ENCODE measurements at regions not wholly inside any gene's neighbourhood (a gene's known extent, or its start where the extent isn't known, plus 50 kb on each side); places are given as distances from the start of the nearest gene placed in this dataset.
"Not testable (repeated sequence)": the region's sequence is repeated elsewhere in the genome, so short reads cannot be mapped to it uniquely, and the experiment has no call there.

GRCh38 chr14:94827711-94828447 is 58.0 kb upstream of the GSC start:
- no peaks in the 10 kb centered on the region for H3K36me3 ChIP-seq (ENCODE audit: insufficient read depth, low read length)
- 93% methylated on average over 7 of the region's 7 CpGs for WGBS
- H3K4me3 ChIP-seq (ENCODE audit: low read length): no peak overlapping the region
- H3K27me3 ChIP-seq (ENCODE audit: insufficient read depth, low read length): no peaks in the 10 kb centered on the region
- no peak overlapping the region for H3K9ac ChIP-seq (ENCODE audit: low read depth, low read length)
- H3K4me1 ChIP-seq (ENCODE audit: insufficient read depth, low read length): no peaks in the 10 kb centered on the region
- H3K9me3 ChIP-seq (ENCODE audit: insufficient read depth, low read depth, low read length): peaks cover 4% of the 10 kb centered on the region; the same call in 1 of the 2 replicates
- H3K27ac ChIP-seq (ENCODE audit: low read depth, low read length): no peak overlapping the region

- no peaks in the 10 kb centered on the region for H3K4me1 ChIP-seq (ENCODE audit: insufficient read depth, low read length)
- WGBS: 93% methylated on average over 4 of the region's 4 CpGs
- no peak overlapping the region for H3K9ac ChIP-seq (ENCODE audit: low read depth, low read length)
- H3K36me3 ChIP-seq (ENCODE audit: insufficient read depth, low read length): no peaks in the 10 kb centered on the region
- H3K27ac ChIP-seq (ENCODE audit: low read depth, low read length): no peak overlapping the region
- no peaks in the 10 kb centered on the region for H3K27me3 ChIP-seq (ENCODE audit: insufficient read depth, low read length)
- H3K9me3 ChIP-seq (ENCODE audit: insufficient read depth, low read depth, low read length): peaks cover 4% of the 10 kb centered on the region; the same call in 1 of the 2 replicates
- no peak overlapping the region for H3K4me3 ChIP-seq (ENCODE audit: low read length)
Observed at GRCh38 chr14:94826774-94827173, 56.9 kb upstream of the GSC start.

GRCh38 chr14:94823556-94824341 is 53.8 kb upstream of the GSC start:
- H3K27me3 ChIP-seq (ENCODE audit: insufficient read depth, low read length): no peaks in the 10 kb centered on the region
- no peak overlapping the region for H3K4me3 ChIP-seq (ENCODE audit: low read length)
- H3K9me3 ChIP-seq (ENCODE audit: insufficient read depth, low read depth, low read length): peaks cover 8% of the 10 kb centered on the region
- no peaks in the 10 kb centered on the region for H3K4me1 ChIP-seq (ENCODE audit: insufficient read depth, low read length)
- H3K27ac ChIP-seq (ENCODE audit: low read depth, low read length): no peak overlapping the region
- 72% methylated on average over 8 of the region's 8 CpGs for whole genome bisulfite sequencing
- H3K9ac ChIP-seq (ENCODE audit: low read depth, low read length): no peak overlapping the region
- H3K36me3 ChIP-seq (ENCODE audit: insufficient read depth, low read length): no peaks in the 10 kb centered on the region

GRCh38 chr14:94821705-94822104 is 51.8 kb upstream of the GSC start:
- no peaks in the 10 kb centered on the region for H3K27me3 ChIP-seq (ENCODE audit: insufficient read depth, low read length)
- H3K4me3 ChIP-seq (ENCODE audit: low read length): no peak overlapping the region

DNA sequence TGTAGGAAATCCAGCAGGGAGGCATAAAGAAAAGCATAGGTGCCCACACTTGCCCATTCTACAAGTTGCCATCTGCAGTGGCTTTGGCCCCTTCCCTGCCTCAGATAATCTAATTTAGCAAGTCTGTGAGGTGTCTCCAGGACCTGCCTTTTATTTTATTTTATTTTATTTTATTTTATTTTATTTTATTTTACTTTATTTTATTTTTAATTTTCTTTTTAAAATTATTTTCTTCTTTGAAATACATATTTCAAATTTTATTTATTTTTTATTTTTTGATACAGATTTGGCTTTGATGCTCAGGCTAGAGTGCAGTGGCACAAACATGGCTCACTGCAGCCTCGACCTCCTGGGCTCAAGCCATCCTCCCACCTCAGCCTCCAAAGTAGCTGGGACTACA is 51.0 kb upstream of the GSC start:
- not testable (repeated sequence) for H3K4me1 ChIP-seq (ENCODE audit: insufficient read depth, low read length); H3K27me3 ChIP-seq (ENCODE audit: insufficient read depth, low read length); H3K4me3 ChIP-seq (ENCODE audit: low read length); H3K36me3 ChIP-seq (ENCODE audit: insufficient read depth, low read length); H3K9ac ChIP-seq (ENCODE audit: low read depth, low read length); H3K27ac ChIP-seq (ENCODE audit: low read depth, low read length)
- peaks cover 13% of the 10 kb centered on the region for H3K9me3 ChIP-seq (ENCODE audit: insufficient read depth, low read depth, low read length)
- 100% methylated on average over 1 of the region's 1 CpG for WGBS

More at GRCh38 chr14:94821705-94822104, 51.8 kb upstream of the GSC start:
- H3K9me3 ChIP-seq (ENCODE audit: insufficient read depth, low read depth, low read length): peaks cover 13% of the 10 kb centered on the region
- H3K9ac ChIP-seq (ENCODE audit: low read depth, low read length): no peak overlapping the region
- H3K4me1 ChIP-seq (ENCODE audit: insufficient read depth, low read length): no peaks in the 10 kb centered on the region
- 92% methylated on average over 4 of the region's 4 CpGs for WGBS
- H3K27ac ChIP-seq (ENCODE audit: low read depth, low read length): no peak overlapping the region
- no peaks in the 10 kb centered on the region for H3K36me3 ChIP-seq (ENCODE audit: insufficient read depth, low read length)

Data from HUES64 (cell line).